B cell (primary cell): ENCODE measurements at regions not wholly inside any gene's neighbourhood (a gene's known extent, or its start where the extent isn't known, plus 50 kb on each side); places are given as distances from the start of the nearest gene placed in this dataset.

ENCODE experiments used
- ATAC-seq: fragments of 200-7000 bp; cut with Tn5 transposase; one replicate; pipeline ENCODE4 v1.10.0; 2021; ENCODE audit warnings: low read depth, mild to moderate bottlenecking, moderate number of reproducible peaks, moderate library complexity
- CTCF ChIA-PET: fragments of 350-600 bp; sonication (Branson Sonifier 250); formaldehyde crosslinking; loops from one replicate; lab custom pipeline; 2021; ENCODE audit warnings: antibody characterized with exemption, inconsistent platforms; lab: Charles Lee
- POLR2A ChIA-PET: fragments of 350-600 bp; sonication (Branson Sonifier 250); formaldehyde crosslinking; loops from one replicate; lab custom pipeline; 2021; ENCODE audit warnings: antibody characterized with exemption; lab: Charles Lee
- DNase-seq: peaks from one replicate; pipeline ENCODE4 v3.0.0; 2013
- H2AFZ ChIP-seq: 2 replicates; pipeline ENCODE4 v1.6.1; 2012; ENCODE audit warnings: mild to moderate bottlenecking, low read depth, low read length; ENCODE audit not compliant: insufficient read depth, poor library complexity, severe bottlenecking
- H3K27ac ChIP-seq, 2 donors: 1 replicate in 1 of 2; 2 replicates in 1 of 2; pipeline ENCODE4 v1.5.1; 2012 to 2013; ENCODE audit warnings: low read length in 2 of 2, mild to moderate bottlenecking in 2 of 2, moderate library complexity in 1 of 2
- H3K27me3 ChIP-seq, 4 experiments: fragments of 200-600 bp in 1 of 4; sonication (generic) in 1 of 4; replicated peaks in 1 of 4; 1 replicate in 2 of 4; 2 replicates in 2 of 4; pipeline versions ENCODE4 v1.6.1 to v1.7.0; 2013 to 2016; ENCODE audit warnings: low read length in 3 of 4, mild to moderate bottlenecking in 2 of 4, mixed read lengths in 1 of 4, moderate library complexity in 1 of 4; ENCODE audit not compliant: insufficient read depth in 4 of 4, control insufficient read depth in 3 of 4; ENCODE audit errors: control extremely low read depth in 1 of 4
- H3K36me3 ChIP-seq, 2 experiments: replicated peaks in 1 of 2; 1 replicate in 1 of 2; 2 replicates in 1 of 2; pipeline versions ENCODE4 v1.6.1 to v1.7.1; 2013; ENCODE audit warnings: low read length in 1 of 2; ENCODE audit not compliant: insufficient read depth in 2 of 2, control insufficient read depth in 1 of 2; ENCODE audit errors: control extremely low read depth in 1 of 2, extremely low read depth in 1 of 2
- H3K4me1 ChIP-seq, 2 donors: fragments of 200-600 bp in 1 of 2; sonication (generic) in 1 of 2; 1 replicate in 1 of 2; 2 replicates in 1 of 2; pipeline versions ENCODE4 v1.5.1 to v1.6.1; 2013 to 2017; ENCODE audit warnings: low read length in 2 of 2; ENCODE audit not compliant: control insufficient read depth in 2 of 2, insufficient read depth in 2 of 2
- H3K4me2 ChIP-seq: replicated peaks from 2 replicates; pipeline ENCODE3; 2012; ENCODE audit warnings: mild to moderate bottlenecking, low read depth, low read length; ENCODE audit not compliant: poor library complexity, severe bottlenecking
- H3K4me3 ChIP-seq, 5 experiments: fragments of 200-600 bp in 1 of 5; sonication (generic) in 1 of 5; 1 replicate in 3 of 5; 2 replicates in 2 of 5; pipeline versions ENCODE4 v1.5.1 to v1.7.0; 2011 to 2016; ENCODE audit warnings: low read length in 4 of 5, mild to moderate bottlenecking in 4 of 5, low read depth in 2 of 5, control low read depth in 1 of 5, moderate library complexity in 1 of 5; ENCODE audit not compliant: insufficient read depth in 1 of 5; ENCODE audit errors: control extremely low read depth in 1 of 5, extremely low read depth in 1 of 5
- H3K79me2 ChIP-seq: fragments of 200-600 bp; sonication (generic); one replicate; pipeline ENCODE4 v1.6.0; 2016; ENCODE audit warnings: low read length; ENCODE audit not compliant: control insufficient read depth, insufficient read depth
- H3K9ac ChIP-seq: fragments of 200-600 bp; sonication (generic); 2 replicates; pipeline ENCODE4 v1.6.1; 2017; ENCODE audit warnings: mild to moderate bottlenecking, low read length, moderate library complexity
- H3K9me3 ChIP-seq, 3 donors: one replicate each; pipeline versions ENCODE4 v1.6.1 to v1.7.1; 2013; ENCODE audit warnings: low read length in 2 of 3; ENCODE audit not compliant: control insufficient read depth in 2 of 3, insufficient read depth in 1 of 3; ENCODE audit errors: control extremely low read depth in 1 of 3
- H4K20me1 ChIP-seq: 2 replicates; pipeline ENCODE4 v1.6.0; 2012; ENCODE audit warnings: mild to moderate bottlenecking, low read length; ENCODE audit not compliant: insufficient read depth, control insufficient read depth, poor library complexity, severe bottlenecking
- H3K27ac Mint-ChIP-seq: one replicate; pipeline ENCODE4 v1.8.0; 2021; ENCODE audit warnings: mixed read lengths
- H3K27me3 Mint-ChIP-seq: one replicate; pipeline ENCODE4 v1.8.0; 2021; ENCODE audit warnings: mixed read lengths
- H3K4me1 Mint-ChIP-seq: one replicate; pipeline ENCODE4 v1.8.0; 2021; ENCODE audit warnings: mixed read lengths
- H3K4me3 Mint-ChIP-seq: one replicate; pipeline ENCODE4 v1.8.0; 2021; ENCODE audit warnings: mixed read lengths
- H3K9me3 Mint-ChIP-seq: one replicate; pipeline ENCODE4 v1.8.0; 2022; ENCODE audit warnings: mixed read lengths; ENCODE audit not compliant: insufficient read depth
- CTCF ChIP-seq: fragments of 200-600 bp; IDR thresholded peaks from one replicate; pipeline ENCODE4 v1.8.0; 2022; ENCODE audit warnings: antibody characterized with exemption, mild to moderate bottlenecking
- EZH2 ChIP-seq: IDR thresholded peaks from 2 replicates; pipeline ENCODE4 v1.6.1; 2012; ENCODE audit warnings: borderline replicate concordance, low read depth, mild to moderate bottlenecking, moderate library complexity, low read length; ENCODE audit not compliant: insufficient read depth, poor library complexity, severe bottlenecking
- WGBS: methylation state at CpG from one replicate; pipeline ENCODE4 v1.1.5; 2013; ENCODE audit warnings: missing lambda C conversion rate; ENCODE audit not compliant: insufficient coverage; 5-methylcytosine and 5-hydroxymethylcytosine counted together
- intact Hi-C: fragments of 100-400 bp; cut with micrococcal nuclease; formaldehyde crosslinking; loops from one replicate; pipeline ENCODE4 v1.10.0; 2022

- Histone ChIP-seq H3K9ac (no peak overlapping the region), H3K36me3 (no peaks in the 10 kb centered on the region), H3K27ac (no peak overlapping the region), H2AFZ (no peak overlapping the region), H3K4me2 (no peak overlapping the region), H3K4me3 (no peak overlapping the region), H4K20me1 (no peaks in the 10 kb centered on the region), H3K9me3 (no peaks in the 10 kb centered on the region), H3K27me3 (peaks cover 0 to 3% (median 0%) of the 10 kb centered on the region in 4 experiments), H3K79me2 (no peaks in the 10 kb centered on the region), H3K4me1 (no peaks in the 10 kb centered on the region)
- H3K27me3 Mint-ChIP-seq = peaks cover 12% of the 10 kb centered on the region
- no peaks in the 10 kb centered on the region for H3K9me3 Mint-ChIP-seq
- H3K4me1 Mint-ChIP-seq = no peaks in the 10 kb centered on the region
- no peak overlapping the region for H3K27ac Mint-ChIP-seq
- H3K4me3 Mint-ChIP-seq = no peak overlapping the region
- ChIA-PET POLR2A (no interaction called here), CTCF (no interaction called here)
- DNase-seq (no peak), ATAC-seq (no peak)
- no peak for TF ChIP-seq EZH2
- TF ChIP-seq CTCF = no peak
- 75% methylated on average over 2 of the region's 2 CpGs for WGBS
- intact Hi-C loops = no loop called here
Measured at GRCh38 chr18:60069145-60069544, 169.3 kb downstream of the PMAIP1 start.

GRCh38 chr18:60067426-60068210 is 167.8 kb downstream of the PMAIP1 start:
- 78% methylated on average over 6 of the region's 8 CpGs for WGBS
- Histone ChIP-seq H3K9me3 (no peaks in the 10 kb centered on the region), H3K9ac (no peak overlapping the region), H3K27ac (no peak overlapping the region), H3K27me3 (peaks cover 0 to 3% (median 2%) of the 10 kb centered on the region in 4 experiments), H3K36me3 (no peaks in the 10 kb centered on the region), H3K4me2 (no peak overlapping the region), H3K79me2 (no peaks in the 10 kb centered on the region), H2AFZ (no peak overlapping the region), H3K4me3 (no peak overlapping the region), H4K20me1 (no peaks in the 10 kb centered on the region), H3K4me1 (no peaks in the 10 kb centered on the region)
- no peak for TF ChIP-seq EZH2
- no peak for TF ChIP-seq CTCF
- Mint-ChIP-seq H3K4me3 (no peak overlapping the region), H3K4me1 (no peaks in the 10 kb centered on the region), H3K27ac (no peak overlapping the region), H3K9me3 (no peaks in the 10 kb centered on the region), H3K27me3 (peaks cover 18% of the 10 kb centered on the region)
- ChIA-PET POLR2A (no interaction called here), CTCF (interaction anchor here (0.7 kb wide), 1 partner anchor 144 kb away, joined by 3 read pairs; no protein-coding TSS in a partner anchor)
- DNase-seq = no peak
- ATAC-seq = no peak
- intact Hi-C loops = no loop called here
